Smooth muscle cell (in vitro differentiated cells): ENCODE measurements at regions not wholly inside any gene's neighbourhood (a gene's known extent, or its start where the extent isn't known, plus 50 kb on each side); places are given as distances from the start of the nearest gene placed in this dataset.

ENCODE experiments used
- DNase-seq: peaks from one replicate; lab custom pipeline; 2025; ENCODE audit not compliant: unreplicated experiment; lab: John Stamatoyannopoulos, UW
- H2AFZ ChIP-seq: fragments of 200-600 bp; sonication (generic); 2 replicates; pipeline ENCODE4 v1.6.0; 2016; ENCODE audit warnings: antibody characterized with exemption, low read depth, mild to moderate bottlenecking
- H3F3A ChIP-seq: fragments of 200-600 bp; sonication (generic); 2 replicates; pipeline ENCODE4 v1.6.0; 2017; ENCODE audit warnings: antibody characterized with exemption, low read depth
- H3K27ac ChIP-seq: fragments of 200-600 bp; sonication (generic); 2 replicates; pipeline ENCODE4 v1.5.1; 2016; ENCODE audit warnings: low read depth, mild to moderate bottlenecking
- H3K27me3 ChIP-seq: fragments of 200-600 bp; sonication (generic); 2 replicates; pipeline ENCODE4 v1.6.1; 2016; ENCODE audit warnings: low read depth, mild to moderate bottlenecking
- H3K36me3 ChIP-seq: fragments of 200-600 bp; sonication (generic); 2 replicates; pipeline ENCODE4 v1.5.1; 2016; ENCODE audit warnings: low read depth
- H3K4me1 ChIP-seq: fragments of 200-600 bp; sonication (generic); 2 replicates; pipeline ENCODE4 v1.5.1; 2016; ENCODE audit warnings: low read depth
- H3K4me2 ChIP-seq: fragments of 200-600 bp; sonication (generic); 2 replicates; pipeline ENCODE4 v1.6.0; 2016; ENCODE audit warnings: mild to moderate bottlenecking
- H3K4me3 ChIP-seq: fragments of 200-600 bp; sonication (generic); 2 replicates; pipeline ENCODE4 v1.5.1; 2016; ENCODE audit warnings: mild to moderate bottlenecking
- H3K79me2 ChIP-seq: fragments of 200-600 bp; sonication (generic); 2 replicates; pipeline ENCODE4 v1.6.0; 2016; ENCODE audit warnings: low read depth, mild to moderate bottlenecking
- H3K9ac ChIP-seq: fragments of 200-600 bp; sonication (generic); 2 replicates; pipeline ENCODE4 v1.6.0; 2016; ENCODE audit warnings: low read depth
- H3K9me3 ChIP-seq: fragments of 200-600 bp; sonication (generic); replicated peaks from 2 replicates; pipeline ENCODE4 v1.5.1; 2016; ENCODE audit warnings: low read depth
- H4K20me1 ChIP-seq: fragments of 200-600 bp; sonication (generic); 2 replicates; pipeline ENCODE4 v1.6.0; 2016; ENCODE audit warnings: low read depth
- CTCF ChIP-seq: fragments of 200-600 bp; sonication (generic); IDR thresholded peaks from 2 replicates; pipeline ENCODE4 v1.5.1; 2017; ENCODE audit warnings: borderline replicate concordance, mild to moderate bottlenecking, antibody characterized with exemption; ENCODE audit not compliant: insufficient read depth, poor library complexity, severe bottlenecking
- WGBS: methylation state at CpG from one replicate; pipeline ENCODE4 v1.1.7; 2016; ENCODE audit warnings: low lambda C conversion rate; 5-methylcytosine and 5-hydroxymethylcytosine counted together

GRCh38 chr4:38367642-38368174, 296.3 kb upstream of the KLF3 start:
- 82% methylated on average over 4 of the region's 4 CpGs for WGBS
- H3K4me1 ChIP-seq: peaks cover 7% of the 10 kb centered on the region
- no peaks in the 10 kb centered on the region for H4K20me1 ChIP-seq
- no peaks in the 10 kb centered on the region for H3K9me3 ChIP-seq
- no peak overlapping the region for H3K4me3 ChIP-seq
- no peaks in the 10 kb centered on the region for H3K36me3 ChIP-seq
- peak overlapping the region; percentile 55 for H2AFZ ChIP-seq
- peak overlapping the region; percentile 83 for H3K27ac ChIP-seq
- H3F3A ChIP-seq: peaks cover 15% of the 10 kb centered on the region
- H3K79me2 ChIP-seq: no peaks in the 10 kb centered on the region
- peak overlapping the region; percentile 68 for H3K4me2 ChIP-seq
- DNase-seq: no peak
- H3K27me3 ChIP-seq: no peaks in the 10 kb centered on the region
- peak overlapping the region; percentile 71 for H3K9ac ChIP-seq
- TF ChIP-seq CTCF: no peak

GRCh38 chr4:38368613-38369012, 295.4 kb upstream of the KLF3 start:
- no peaks in the 10 kb centered on the region for H3K9me3 ChIP-seq
- no peak overlapping the region for H3K4me3 ChIP-seq
- no peaks in the 10 kb centered on the region for H3K27me3 ChIP-seq
- peak overlapping the region; percentile 71 for H3K9ac ChIP-seq
- no peak for DNase-seq
- no peaks in the 10 kb centered on the region for H3K79me2 ChIP-seq
- H4K20me1 ChIP-seq: no peaks in the 10 kb centered on the region
- no peaks in the 10 kb centered on the region for H3K36me3 ChIP-seq
- H3K27ac ChIP-seq: peak overlapping the region; percentile 83
- H3F3A ChIP-seq: peaks cover 18% of the 10 kb centered on the region
- peak overlapping the region; percentile 68 for H3K4me2 ChIP-seq
- WGBS: 22% methylated on average over 2 of the region's 2 CpGs
- H2AFZ ChIP-seq: peak overlapping the region; percentile 55
- peaks cover 11% of the 10 kb centered on the region for H3K4me1 ChIP-seq
- TF ChIP-seq CTCF: no peak

DNA sequence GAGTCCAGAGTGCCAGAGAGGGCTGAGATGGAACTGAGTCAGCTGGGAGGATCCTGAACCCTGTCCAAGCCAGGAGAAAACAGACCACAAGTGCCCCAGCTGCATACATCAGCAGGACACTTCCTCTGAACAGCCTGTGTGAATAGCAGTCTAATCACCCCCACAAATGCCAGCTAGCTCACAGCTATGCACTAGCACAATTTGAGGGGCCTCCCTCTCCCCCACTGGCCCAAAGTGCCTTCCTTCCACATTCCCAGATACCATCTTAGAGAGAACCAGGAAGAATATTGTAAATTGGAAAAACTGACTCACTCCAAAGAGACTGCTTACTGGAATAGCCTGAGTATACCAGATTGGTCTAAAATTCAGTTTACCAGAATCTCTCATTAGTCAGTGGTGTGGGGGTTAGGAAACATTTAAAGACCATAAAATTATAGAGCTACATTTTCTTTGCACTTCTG, 292.6 kb upstream of the KLF3 start:
- Histone ChIP-seq H3K4me3 (no peak overlapping the region), H3K27ac (peak overlapping the region; percentile 88), H3K36me3 (no peaks in the 10 kb centered on the region), H3K9ac (peak overlapping the region; percentile 40), H3K4me2 (peak overlapping the region; percentile 72), H3K9me3 (no peaks in the 10 kb centered on the region), H3K79me2 (no peaks in the 10 kb centered on the region), H3F3A (peaks cover 19% of the 10 kb centered on the region), H3K27me3 (no peaks in the 10 kb centered on the region), H4K20me1 (no peaks in the 10 kb centered on the region), H2AFZ (peak overlapping the region; percentile 71), H3K4me1 (peaks cover 16% of the 10 kb centered on the region)
- no peak for DNase-seq
- TF ChIP-seq CTCF: no peak

GRCh38 chr4:38373375-38373774, 290.6 kb upstream of the KLF3 start:
- Histone ChIP-seq H3K27me3 (no peaks in the 10 kb centered on the region), H3K4me2 (peak overlapping the region; percentile 39), H3K4me1 (peaks cover 10% of the 10 kb centered on the region), H2AFZ (no peak overlapping the region), H3K4me3 (no peak overlapping the region), H3K79me2 (no peaks in the 10 kb centered on the region), H3K9me3 (no peaks in the 10 kb centered on the region), H3F3A (peaks cover 19% of the 10 kb centered on the region), H3K9ac (peak overlapping the region; percentile 80), H4K20me1 (no peaks in the 10 kb centered on the region), H3K27ac (peak overlapping the region; percentile 94), H3K36me3 (no peaks in the 10 kb centered on the region)
- no peak for TF ChIP-seq CTCF
- no peak for DNase-seq
